H1 (cell line): ENCODE measurements at regions not wholly inside any gene's neighbourhood (a gene's known extent, or its start where the extent isn't known, plus 50 kb on each side); places are given as distances from the start of the nearest gene placed in this dataset.

Experiments used
- CTCF ChIA-PET: fragments of 300-600 bp; sonication (Branson Sonifier 250); formaldehyde crosslinking; loops from one replicate; lab custom pipeline; 2021; ENCODE audit not compliant: partially characterized antibody; lab: Charles Lee
- POLR2A ChIA-PET: fragments of 300-600 bp; sonication (Branson Sonifier 250); formaldehyde crosslinking; loops from one replicate; lab custom pipeline; 2021; ENCODE audit warnings: inconsistent platforms; ENCODE audit not compliant: partially characterized antibody; lab: Charles Lee
- DNase-seq, 2 experiments: peaks; one replicate each; pipeline versions ENCODE4 v3.0.0 to v3.0.0-alpha.2; 2010 to 2022; ENCODE audit warnings: low spot score in 2 of 2, low read depth in 1 of 2, mixed read lengths in 1 of 2
- FAIRE-seq: peaks from 2 replicates; lab custom pipeline; 2011; peaks lifted over from hg19 to GRCh38; lab: Jason Lieb, UNC
- H2AFZ ChIP-seq: 2 replicates; pipeline ENCODE4 v1.8.1; 2012; ENCODE audit warnings: low read length, inconsistent platforms
- H2AK5ac ChIP-seq: 2 replicates; pipeline ENCODE4 v1.6.1; 2013; ENCODE audit warnings: low read depth, low read length
- H2BK120ac ChIP-seq: replicated peaks from 2 replicates; pipeline ENCODE3; 2013; ENCODE audit warnings: low read depth, low read length, inconsistent platforms
- H2BK12ac ChIP-seq: 2 replicates; pipeline ENCODE4 v1.6.1; 2013; ENCODE audit warnings: low read depth, low read length
- H2BK15ac ChIP-seq: 2 replicates; pipeline ENCODE4 v1.6.1; 2013; ENCODE audit warnings: low read length
- H2BK20ac ChIP-seq: 2 replicates; pipeline ENCODE4 v1.6.1; 2013; ENCODE audit warnings: low read length
- H2BK5ac ChIP-seq: 2 replicates; pipeline ENCODE4 v1.6.1; 2013; ENCODE audit warnings: low read depth, low read length
- H3K14ac ChIP-seq: 2 replicates; pipeline ENCODE4 v1.6.1; 2013; ENCODE audit warnings: inconsistent platforms; ENCODE audit not compliant: insufficient read length
- H3K18ac ChIP-seq: 2 replicates; pipeline ENCODE4 v1.6.1; 2013; ENCODE audit warnings: low read length; ENCODE audit errors: extremely low read depth
- H3K23ac ChIP-seq: 2 replicates; pipeline ENCODE4 v1.6.1; 2013; ENCODE audit warnings: inconsistent platforms; ENCODE audit not compliant: insufficient read length
- H3K23me2 ChIP-seq: 2 replicates; pipeline ENCODE4 v1.6.1; 2013; ENCODE audit warnings: low read depth, low read length
- H3K27ac ChIP-seq: 2 replicates; pipeline ENCODE4 v1.6.1; 2011; ENCODE audit warnings: low read depth, low read length, inconsistent platforms
- H3K27me3 ChIP-seq, 4 experiments: replicated peaks in 1 of 4; 1 replicate in 1 of 4; 2 replicates in 3 of 4; pipeline versions ENCODE4 v1.6.1 to v1.8.1; 2011 to 2013; ENCODE audit warnings: low read length in 3 of 4, mild to moderate bottlenecking in 3 of 4, inconsistent platforms in 2 of 4, mixed read lengths in 2 of 4, moderate library complexity in 1 of 4; ENCODE audit not compliant: control insufficient read depth in 3 of 4, insufficient read depth in 3 of 4; ENCODE audit errors: extremely low read depth in 1 of 4
- H3K36me3 ChIP-seq, 4 experiments: 2 replicates each; pipeline versions ENCODE4 v1.6.1 to v1.8.1; 2011 to 2013; ENCODE audit warnings: mild to moderate bottlenecking in 4 of 4, low read length in 3 of 4, moderate library complexity in 2 of 4, control low read depth in 1 of 4, inconsistent platforms in 1 of 4; ENCODE audit not compliant: insufficient read depth in 4 of 4, control insufficient read depth in 2 of 4
- H3K4ac ChIP-seq: replicated peaks from 2 replicates; pipeline ENCODE3; 2013; ENCODE audit warnings: low read length, low read depth, mixed read lengths, inconsistent platforms; ENCODE audit not compliant: insufficient read length
- H3K4me1 ChIP-seq, 4 experiments: replicated peaks in 1 of 4; 1 replicate in 1 of 4; 2 replicates in 3 of 4; pipeline versions ENCODE4 v1.6.1 to v1.8.1; 2011 to 2013; ENCODE audit warnings: low read length in 3 of 4, inconsistent platforms in 2 of 4, mixed read lengths in 1 of 4; ENCODE audit not compliant: insufficient read depth in 4 of 4, control insufficient read depth in 3 of 4
- H3K4me2 ChIP-seq, 2 experiments: 2 replicates each; pipeline versions ENCODE4 v1.6.1 to v1.8.1; 2011 to 2013; ENCODE audit warnings: low read depth in 2 of 2, low read length in 2 of 2, control low read depth in 1 of 2, inconsistent platforms in 1 of 2, mild to moderate bottlenecking in 1 of 2; ENCODE audit not compliant: insufficient read depth in 1 of 2
- H3K4me3 ChIP-seq, 4 experiments: fragments of 200-600, 300-600 bp in 1 of 4; sonication (generic), shearing (Covaris generic), sonication (Bioruptor Twin) in 1 of 4; 2 replicates each; pipeline versions ENCODE4 v1.5.1 to v1.8.1; 2011 to 2016; ENCODE audit warnings: low read length in 4 of 4, low read depth in 3 of 4, control low read depth in 2 of 4, inconsistent platforms in 2 of 4, mild to moderate bottlenecking in 2 of 4, mixed read lengths in 1 of 4, moderate library complexity in 1 of 4; ENCODE audit not compliant: insufficient read depth in 2 of 4; ENCODE audit errors: extremely low read depth in 1 of 4
- H3K56ac ChIP-seq: replicated peaks from 2 replicates; pipeline ENCODE3; 2013; ENCODE audit warnings: low read depth, mild to moderate bottlenecking, mixed read lengths, low read length, inconsistent platforms; ENCODE audit not compliant: insufficient read length
- H3K79me1 ChIP-seq: 2 replicates; pipeline ENCODE4 v1.6.1; 2013; ENCODE audit warnings: low read depth, low read length, control low read depth
- H3K79me2 ChIP-seq, 2 experiments: 2 replicates each; pipeline versions ENCODE4 v1.6.1 to v1.8.1; 2012 to 2013; ENCODE audit warnings: low read length in 2 of 2, mild to moderate bottlenecking in 2 of 2, inconsistent platforms in 1 of 2; ENCODE audit not compliant: insufficient read depth in 2 of 2, control insufficient read depth in 1 of 2
- H3K9ac ChIP-seq, 4 experiments: replicated peaks in 1 of 4; 1 replicate in 1 of 4; 2 replicates in 3 of 4; pipeline versions ENCODE4 v1.6.1 to v1.8.1; 2011 to 2013; ENCODE audit warnings: low read depth in 3 of 4, low read length in 3 of 4, control low read depth in 2 of 4, mild to moderate bottlenecking in 2 of 4, moderate library complexity in 2 of 4, inconsistent platforms in 1 of 4; ENCODE audit errors: extremely low read depth in 1 of 4
- H3K9me3 ChIP-seq, 2 experiments: 2 replicates each; pipeline versions ENCODE4 v1.6.1 to v1.8.1; 2012 to 2013; ENCODE audit warnings: mild to moderate bottlenecking in 2 of 2, moderate library complexity in 2 of 2, control low read depth in 1 of 2, inconsistent platforms in 1 of 2, low read depth in 1 of 2, low read length in 1 of 2, mixed read lengths in 1 of 2; ENCODE audit not compliant: insufficient read depth in 2 of 2
- H4K20me1 ChIP-seq, 2 experiments: replicated peaks in 1 of 2; 2 replicates each; pipeline versions ENCODE3 to v1.8.1; 2011 to 2013; ENCODE audit warnings: inconsistent platforms in 2 of 2, low read length in 2 of 2, mild to moderate bottlenecking in 1 of 2; ENCODE audit not compliant: insufficient read depth in 2 of 2, control insufficient read depth in 1 of 2
- H4K5ac ChIP-seq: 2 replicates; pipeline ENCODE4 v1.6.1; 2013; ENCODE audit warnings: low read length, low read depth, mixed read lengths, inconsistent platforms; ENCODE audit not compliant: insufficient read length
- H4K8ac ChIP-seq: 2 replicates; pipeline ENCODE4 v1.8.0; 2013; ENCODE audit warnings: mild to moderate bottlenecking, moderate library complexity, low read length, inconsistent platforms; ENCODE audit not compliant: insufficient read depth; ENCODE audit errors: extremely low read depth
- H4K91ac ChIP-seq: replicated peaks from 2 replicates; pipeline ENCODE3; 2013; ENCODE audit warnings: low read length, mixed read lengths, inconsistent platforms; ENCODE audit not compliant: insufficient read length
- CBX8 ChIP-seq: fragments of 300-800, 300-1000 bp; sonication (generic); IDR thresholded peaks from 2 replicates; pipeline ENCODE4 v1.7.1; 2016; ENCODE audit warnings: low read depth, low read length, borderline replicate concordance
- CTBP2 ChIP-seq: IDR thresholded peaks from 2 replicates; pipeline ENCODE4 v1.7.0; 2011; ENCODE audit warnings: borderline replicate concordance, mild to moderate bottlenecking, moderate library complexity, mixed read lengths, low read length; ENCODE audit not compliant: insufficient read depth, insufficient read length
- EZH2 ChIP-seq: fragments of 200-600 bp; sonication (generic); IDR thresholded peaks from 2 replicates; pipeline ENCODE4 v1.7.1; 2012; ENCODE audit warnings: low read depth, mild to moderate bottlenecking, moderate library complexity, low read length, inconsistent platforms; ENCODE audit not compliant: severe bottlenecking
- KDM4A ChIP-seq: IDR thresholded peaks from one replicate; pipeline ENCODE4 v1.7.1; 2012; ENCODE audit warnings: low read depth, mild to moderate bottlenecking, moderate library complexity, low read length, inconsistent platforms; ENCODE audit not compliant: severe bottlenecking
- PHF8 ChIP-seq: fragments of 200-600 bp; sonication (generic); conservative IDR thresholded peaks from 2 replicates; pipeline ENCODE4 v1.7.1; 2012; ENCODE audit warnings: low read depth, mild to moderate bottlenecking, inconsistent platforms, low read length, moderate library complexity
- POLR2A ChIP-seq, 2 experiments: IDR thresholded peaks; 1 replicate in 1 of 2; 2 replicates in 1 of 2; pipeline ENCODE4 v1.6.1; 2011; ENCODE audit warnings: low read depth in 2 of 2, low read length in 2 of 2, mild to moderate bottlenecking in 2 of 2; ENCODE audit errors: control extremely low read depth in 1 of 2
- POLR2AphosphoS5 ChIP-seq: IDR thresholded peaks from 2 replicates; pipeline ENCODE4 v1.6.1; 2011; ENCODE audit warnings: low read depth, low read length
- RAD21 ChIP-seq, 2 experiments: IDR thresholded peaks in 1 of 2; conservative IDR thresholded peaks in 1 of 2; 2 replicates each; pipeline ENCODE4 v1.6.1; 2011; ENCODE audit warnings: low read depth in 2 of 2, low read length in 2 of 2, improper control_type of control experiment in 1 of 2, inconsistent platforms in 1 of 2, mild to moderate bottlenecking in 1 of 2, moderate library complexity in 1 of 2
- RBBP5 ChIP-seq: IDR thresholded peaks from 2 replicates; pipeline ENCODE4 v1.7.1; 2012; ENCODE audit warnings: low read depth, mild to moderate bottlenecking, inconsistent platforms, low read length, moderate library complexity, borderline replicate concordance
- WGBS, 2 experiments: shearing (Covaris generic) in 1 of 2; methylation state at CpG; one replicate each; pipeline versions ENCODE4 v1.1.6 to v1.1.7; 2013 to 2015; ENCODE audit warnings: low lambda C conversion rate in 2 of 2, mixed read lengths in 2 of 2, inconsistent platforms in 1 of 2, low coverage in 1 of 2, missing lambda C conversion rate in 1 of 2; ENCODE audit not compliant: insufficient replicate concordance in 2 of 2, insufficient coverage in 1 of 2, insufficient read length in 1 of 2; ENCODE audit errors: extremely low coverage in 1 of 2, missing lambda C conversion rate in 1 of 2; 5-methylcytosine and 5-hydroxymethylcytosine counted together
- TF ChIP-seq, protein P1 (sequence below), 3 experiments: IDR thresholded peaks; 1 replicate in 2 of 3; 2 replicates in 1 of 3; pipeline versions ENCODE4 v1.5.1 to v1.6.1; 2011; ENCODE audit warnings: low read length in 3 of 3, mild to moderate bottlenecking in 3 of 3, inconsistent platforms in 2 of 3, low read depth in 1 of 3, moderate library complexity in 1 of 3; ENCODE audit not compliant: insufficient read depth in 1 of 3; ENCODE audit errors: control extremely low read depth in 1 of 3

DNA sequence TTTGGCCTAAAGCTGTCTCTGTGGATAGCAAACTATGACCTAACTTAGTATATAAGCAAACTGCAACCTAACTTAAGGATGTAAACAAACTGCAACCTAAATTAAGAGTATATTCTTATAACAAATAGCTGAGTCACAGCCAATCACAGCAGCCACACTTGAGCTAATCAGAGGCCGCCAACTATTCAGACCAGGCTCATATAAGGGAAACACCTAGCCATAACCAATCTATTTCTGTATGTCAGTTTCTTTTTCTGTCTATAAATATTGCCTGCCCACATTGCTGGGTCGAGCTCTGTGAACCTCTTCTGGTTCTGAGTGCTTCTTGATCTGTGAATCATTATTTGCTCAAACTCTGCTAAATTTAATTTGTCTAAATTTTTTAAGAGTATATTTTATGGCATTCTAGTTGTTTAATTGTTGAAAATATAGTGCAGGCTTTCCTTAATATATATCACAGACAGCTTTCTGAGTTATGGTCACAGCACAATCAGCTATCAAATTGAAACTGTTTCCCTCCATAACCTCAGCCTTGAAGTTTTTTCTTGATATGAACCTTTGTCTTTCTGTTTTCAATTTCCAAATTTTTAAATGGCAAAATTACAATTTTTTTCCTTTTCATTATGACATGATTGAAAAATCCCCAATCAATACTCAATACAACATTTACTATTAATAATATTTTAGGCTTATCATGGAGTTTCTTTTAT, 327.1 kb upstream of the NUDT12 start:
- Histone ChIP-seq H2AK5ac (no peak overlapping the region), H4K20me1 (no peaks in the 10 kb centered on the region), H3K79me1 (no peaks in the 10 kb centered on the region), H4K8ac (no peak overlapping the region), H3K23ac (no peak overlapping the region), H4K5ac (no peak overlapping the region), H3K4me2 (no peak overlapping the region), H2BK20ac (no peak overlapping the region), H2BK15ac (no peak overlapping the region), H3K36me3 (no peaks in the 10 kb centered on the region), H3K4ac (no peak overlapping the region), H3K27ac (no peak overlapping the region), H3K4me3 (no peak overlapping the region), H3K56ac (no peak overlapping the region), H3K4me1 (peaks cover 0 to 3% (median 0%) of the 10 kb centered on the region in 4 experiments; a peak in 1 of 7 replicates), H3K23me2 (no peaks in the 10 kb centered on the region), H3K18ac (no peak overlapping the region), H3K9me3 (no peaks in the 10 kb centered on the region), H2BK5ac (no peak overlapping the region), H2BK120ac (no peak overlapping the region), H3K14ac (no peak overlapping the region), H3K9ac (no peak overlapping the region), H4K91ac (no peak overlapping the region), H3K27me3 (no peaks in the 10 kb centered on the region), H2AFZ (no peak overlapping the region), H3K79me2 (no peaks in the 10 kb centered on the region), H2BK12ac (no peak overlapping the region)
- FAIRE-seq, result no peak
- ChIA-PET POLR2A (no interaction called here), CTCF (interaction anchor here (1.2 kb wide), 3 partner anchors 18 to 81 kb away, joined by 3 to 4 read pairs (median 3); no protein-coding TSS in a partner anchor)
- DNase-seq, result no peak
- 84% methylated on average over 2 of the region's 2 CpGs; no CpG with 5 or more reads in 1 of the 2 experiments for WGBS, 2 experiments
- no peak for TF ChIP-seq POLR2AphosphoS5
- TF ChIP-seq RAD21 (IDR thresholded peaks at IDR 0.05 in 1 of 2, conservative IDR thresholded peaks at IDR 0.05 in 1 of 2; ENCODE audit: low read depth in 2 of 2, low read length in 2 of 2), result no peak
- TF ChIP-seq EZH2, result no peak
- no peak for TF ChIP-seq PHF8
- no peak for TF ChIP-seq CBX8
- no peak for TF ChIP-seq POLR2A (IDR thresholded peaks at IDR 0.05; ENCODE audit: control extremely low read depth in 1 of 2, low read depth in 2 of 2, low read length in 2 of 2)
- TF ChIP-seq, protein P1, sequence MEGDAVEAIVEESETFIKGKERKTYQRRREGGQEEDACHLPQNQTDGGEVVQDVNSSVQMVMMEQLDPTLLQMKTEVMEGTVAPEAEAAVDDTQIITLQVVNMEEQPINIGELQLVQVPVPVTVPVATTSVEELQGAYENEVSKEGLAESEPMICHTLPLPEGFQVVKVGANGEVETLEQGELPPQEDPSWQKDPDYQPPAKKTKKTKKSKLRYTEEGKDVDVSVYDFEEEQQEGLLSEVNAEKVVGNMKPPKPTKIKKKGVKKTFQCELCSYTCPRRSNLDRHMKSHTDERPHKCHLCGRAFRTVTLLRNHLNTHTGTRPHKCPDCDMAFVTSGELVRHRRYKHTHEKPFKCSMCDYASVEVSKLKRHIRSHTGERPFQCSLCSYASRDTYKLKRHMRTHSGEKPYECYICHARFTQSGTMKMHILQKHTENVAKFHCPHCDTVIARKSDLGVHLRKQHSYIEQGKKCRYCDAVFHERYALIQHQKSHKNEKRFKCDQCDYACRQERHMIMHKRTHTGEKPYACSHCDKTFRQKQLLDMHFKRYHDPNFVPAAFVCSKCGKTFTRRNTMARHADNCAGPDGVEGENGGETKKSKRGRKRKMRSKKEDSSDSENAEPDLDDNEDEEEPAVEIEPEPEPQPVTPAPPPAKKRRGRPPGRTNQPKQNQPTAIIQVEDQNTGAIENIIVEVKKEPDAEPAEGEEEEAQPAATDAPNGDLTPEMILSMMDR (IDR thresholded peaks at IDR 0.05; ENCODE audit: control extremely low read depth in 1 of 3, insufficient read depth in 1 of 3, low read depth in 1 of 3, low read length in 3 of 3), result no peak
- TF ChIP-seq CTBP2, result no peak
- no peak for TF ChIP-seq KDM4A
- no peak for TF ChIP-seq RBBP5
